GM19035 (cell line): ENCODE measurements at regions not wholly inside any gene's neighbourhood (a gene's known extent, or its start where the extent isn't known, plus 50 kb on each side); places are given as distances from the start of the nearest gene placed in this dataset.
"Not testable (repeated sequence)": the region's sequence is repeated elsewhere in the genome, so short reads cannot be mapped to it uniquely, and the experiment has no call there.

Experiments
- ATAC-seq: cut with Tn5 transposase; IDR thresholded peaks from one replicate; pipeline ENCODE4 v1.9.1; 2021; ENCODE audit not compliant: unreplicated experiment

DNA sequence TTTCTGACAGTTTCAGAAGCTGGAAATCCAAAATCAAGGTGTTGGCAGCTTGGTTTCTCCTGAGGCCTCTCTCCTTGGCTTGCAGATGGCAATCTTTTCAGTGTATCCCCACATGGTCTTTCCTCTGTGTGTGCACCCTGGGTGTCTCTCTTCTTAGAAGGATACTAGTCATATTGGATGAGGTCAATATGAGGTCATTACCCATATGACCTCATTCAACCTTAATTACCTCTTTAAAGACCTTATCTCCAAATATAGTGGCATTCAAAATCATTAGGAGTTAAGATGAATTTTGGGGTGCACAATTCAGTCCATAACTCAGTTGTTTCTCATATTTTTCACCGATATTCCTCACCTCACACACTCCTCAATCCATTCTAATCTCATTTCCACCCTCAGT lies 92.4 kb upstream of the TGM3 start:
- no peak for ATAC-seq

DNA sequence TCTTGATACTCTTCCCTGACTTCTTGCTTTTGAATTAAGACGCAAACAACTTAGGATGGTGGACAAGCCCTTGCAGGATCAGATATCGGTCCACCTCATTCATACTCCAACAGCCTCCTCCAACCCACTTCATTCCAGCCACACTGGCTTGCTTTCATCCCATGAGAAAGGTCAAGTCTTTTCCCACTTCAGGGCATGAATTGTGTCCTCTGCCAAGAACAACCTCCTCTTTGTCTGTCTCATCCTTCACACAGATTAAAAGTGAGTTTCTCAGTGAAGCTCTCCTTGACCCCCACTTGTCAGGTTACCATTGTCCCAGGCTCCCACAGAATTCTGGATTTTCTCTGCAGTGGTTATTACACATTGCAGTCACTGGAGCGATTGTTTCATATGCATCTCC lies 91.8 kb upstream of the TGM3 start:
- no peak for ATAC-seq

DNA sequence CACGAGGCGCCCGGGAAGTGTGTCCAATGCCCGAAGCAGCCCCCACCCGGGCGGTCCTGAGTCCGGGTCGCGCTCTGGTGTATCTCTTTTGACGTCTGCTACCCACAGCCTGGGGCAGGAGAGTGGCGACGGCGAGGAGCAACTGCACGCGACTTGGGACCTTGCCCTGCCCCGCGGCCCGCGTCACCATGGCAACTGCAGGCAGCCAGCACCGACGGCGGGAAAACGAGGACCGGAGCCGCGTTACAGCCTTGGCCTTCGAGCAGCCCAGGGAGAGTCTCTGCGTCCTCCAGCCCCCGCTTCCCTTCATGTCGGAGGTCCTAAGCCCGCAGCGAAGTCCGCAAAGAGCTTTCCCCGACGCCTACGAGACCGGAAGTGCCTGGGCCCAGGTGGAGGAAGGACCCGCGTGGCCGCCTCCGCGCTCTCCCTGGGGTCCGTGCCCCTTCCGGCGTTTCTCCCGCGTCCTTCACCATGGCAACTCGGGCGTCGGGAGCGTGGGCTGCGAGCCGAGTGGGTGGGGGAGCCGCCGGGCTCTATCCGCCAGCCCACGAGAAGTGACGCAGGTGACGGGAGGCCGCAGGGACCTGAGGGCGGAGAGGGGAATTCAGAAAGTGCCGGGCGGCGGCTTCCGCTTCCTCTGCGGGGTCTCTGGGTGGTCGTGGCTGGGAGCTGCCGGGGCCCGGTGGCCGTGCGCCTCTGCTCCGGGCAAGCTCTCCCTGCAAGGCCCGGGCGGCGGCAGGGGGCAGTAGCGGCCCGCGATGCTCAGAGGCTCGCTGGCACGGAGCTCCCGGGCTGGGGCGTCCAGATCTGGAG lies 88.6 kb upstream of the TGM3 start:
- peak; percentile 79 for ATAC-seq

DNA sequence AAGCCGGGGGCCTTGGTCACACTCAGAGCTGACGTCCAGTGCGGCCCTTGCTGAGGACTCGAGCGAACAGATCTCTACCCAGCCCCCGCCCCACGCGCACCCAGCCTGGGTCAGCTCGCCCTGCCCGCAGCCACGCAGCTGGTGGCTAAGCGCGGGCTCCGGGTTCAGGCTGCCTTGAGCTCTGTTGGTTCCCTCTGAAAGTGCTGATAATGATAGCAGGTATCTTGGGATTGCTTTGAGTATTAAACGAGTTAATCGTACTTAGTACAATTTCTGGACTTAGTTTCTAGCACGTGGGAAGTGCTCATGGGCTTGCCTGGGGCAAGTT lies 88.1 kb upstream of the TGM3 start:
- no peak for ATAC-seq

DNA sequence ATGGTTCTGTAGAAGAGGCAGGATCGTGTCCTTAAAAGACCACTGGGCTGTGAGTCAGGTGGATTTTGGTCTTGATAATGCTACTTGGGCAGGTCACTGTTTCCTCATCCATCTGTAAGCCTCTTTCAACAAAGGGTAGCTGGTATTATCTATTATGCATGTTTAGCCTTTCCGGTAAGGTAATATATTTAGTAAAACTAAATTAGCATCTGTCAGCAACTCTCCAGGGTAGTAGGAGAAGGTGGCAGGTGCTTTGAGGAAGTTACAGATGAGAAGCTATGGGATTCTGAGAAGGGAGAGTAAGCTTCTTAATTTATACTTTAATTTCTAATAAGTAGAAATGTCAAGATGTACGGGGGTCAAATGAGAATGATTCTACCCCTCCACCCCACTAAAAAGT lies 86.9 kb upstream of the TGM3 start:
- no peak for ATAC-seq

DNA sequence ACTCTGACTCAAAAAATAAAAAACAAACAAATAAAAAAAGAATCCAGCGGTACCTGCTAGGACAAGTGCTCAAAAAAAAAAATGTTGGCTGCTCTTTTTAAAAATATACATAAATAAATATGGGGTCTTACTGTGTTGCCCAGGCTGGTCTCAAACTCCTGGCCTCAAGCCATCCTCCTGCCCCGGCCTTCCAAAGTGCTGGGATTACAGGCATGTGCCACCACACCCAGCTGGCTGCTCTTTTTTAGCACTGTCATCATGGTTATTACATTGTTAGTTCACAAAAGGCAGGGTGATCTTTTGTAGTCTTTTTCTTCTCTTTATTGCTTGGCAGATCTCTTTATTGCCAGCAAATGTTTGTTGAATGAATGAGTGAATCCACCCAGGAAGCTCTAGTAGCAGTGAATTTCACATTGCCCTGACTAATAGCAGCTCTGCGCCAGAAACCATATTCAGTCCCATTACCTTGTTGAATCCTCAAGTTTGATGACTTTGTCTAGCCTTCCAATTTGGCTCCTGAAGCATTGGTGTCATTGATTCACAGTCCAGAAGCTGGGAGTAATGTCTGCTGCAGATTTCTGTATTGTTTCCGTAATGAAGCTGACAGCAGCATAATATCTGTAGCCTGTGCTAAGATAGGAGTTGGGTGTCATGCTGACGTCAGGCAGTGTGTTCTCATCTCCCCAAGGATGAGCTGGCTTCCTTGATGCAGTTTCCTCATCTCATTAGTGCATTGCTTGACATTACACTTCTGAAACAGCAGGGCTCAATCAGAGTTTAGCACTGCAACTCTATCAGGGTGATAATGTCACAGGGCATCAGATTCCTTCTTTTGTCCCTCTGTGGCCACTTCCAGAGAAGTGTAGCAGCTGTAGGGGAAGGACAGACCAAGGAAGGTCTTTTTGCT lies 84.9 kb upstream of the TGM3 start:
- no peak for ATAC-seq

DNA sequence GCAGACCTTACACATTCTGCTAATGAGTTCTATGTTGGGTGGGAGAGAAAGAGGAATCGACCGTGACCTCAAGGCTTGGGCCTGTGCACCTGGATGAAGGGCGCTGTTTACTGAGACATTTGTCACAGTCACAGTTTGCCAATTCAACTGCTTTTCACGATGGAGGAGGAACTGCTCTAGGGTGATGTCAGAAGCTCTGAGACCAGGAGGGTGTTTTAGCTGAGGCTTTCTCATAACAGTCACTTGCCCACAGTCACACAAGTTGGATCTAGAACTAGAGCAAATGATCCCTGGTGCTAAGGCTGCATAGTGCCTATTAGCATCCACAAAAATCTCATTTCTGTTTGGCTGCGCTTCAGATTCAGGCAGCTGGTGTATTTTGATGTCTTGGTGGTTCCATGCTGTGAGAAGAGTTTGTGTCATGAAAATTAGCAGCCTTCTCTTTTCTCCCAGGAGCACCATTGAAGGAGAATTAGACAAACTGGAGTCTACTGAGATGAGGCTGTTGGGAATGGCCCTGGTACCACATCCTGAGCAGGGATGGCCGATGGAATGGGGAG lies 83.3 kb upstream of the TGM3 start:
- no peak for ATAC-seq

DNA sequence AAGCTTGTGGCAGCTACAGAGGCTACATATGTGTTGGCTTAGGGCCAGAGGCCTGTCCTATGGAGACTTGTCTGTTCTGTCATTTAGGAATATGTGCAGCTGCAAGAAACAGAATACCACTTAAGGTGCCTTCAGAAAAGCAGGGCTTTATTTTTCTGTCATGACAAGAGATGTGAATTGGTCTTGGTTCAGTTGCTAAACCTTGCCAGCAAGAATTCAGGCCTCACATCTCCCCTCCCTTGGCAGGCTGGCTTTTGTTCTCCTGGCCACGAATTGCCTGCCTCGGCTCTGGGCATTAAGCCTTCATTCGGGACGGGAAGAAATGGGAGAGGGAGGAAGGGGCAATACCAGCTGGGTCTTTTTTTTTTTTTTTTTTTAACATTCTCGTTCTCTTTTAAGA lies 82.4 kb upstream of the TGM3 start:
- no peak for ATAC-seq

DNA sequence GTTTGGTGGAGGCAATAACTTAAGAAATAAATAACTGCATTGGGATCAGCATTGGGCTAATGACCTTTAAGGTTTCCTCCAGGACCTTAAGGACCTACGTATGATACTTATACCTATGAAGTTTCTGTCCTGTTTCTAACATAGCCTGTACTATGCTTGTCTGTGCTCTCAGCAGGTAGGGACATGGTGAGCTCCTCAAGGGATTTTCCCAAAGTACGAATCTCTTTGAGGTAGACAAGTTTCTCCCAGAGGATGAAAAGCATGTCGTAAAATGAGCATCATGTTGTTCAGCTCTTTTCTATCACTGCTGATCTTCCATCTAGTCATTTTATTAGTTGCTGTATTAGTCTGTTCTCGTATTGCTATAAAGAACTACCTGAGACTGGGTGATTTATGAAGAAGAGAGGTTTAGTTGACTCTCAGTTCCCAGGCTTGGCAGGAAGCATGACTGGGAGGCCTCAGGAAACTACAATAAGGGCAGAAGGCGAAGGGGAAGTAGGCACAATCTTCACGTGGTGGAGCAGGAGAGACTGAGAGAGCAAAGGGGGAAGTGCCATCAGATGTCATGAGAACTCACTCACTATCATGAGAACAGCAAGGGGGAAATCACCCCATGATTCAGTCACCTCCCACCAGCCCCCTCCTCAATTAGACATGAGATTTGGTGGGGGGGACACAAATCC lies 77.8 kb upstream of the TGM3 start:
- no peak for ATAC-seq

DNA sequence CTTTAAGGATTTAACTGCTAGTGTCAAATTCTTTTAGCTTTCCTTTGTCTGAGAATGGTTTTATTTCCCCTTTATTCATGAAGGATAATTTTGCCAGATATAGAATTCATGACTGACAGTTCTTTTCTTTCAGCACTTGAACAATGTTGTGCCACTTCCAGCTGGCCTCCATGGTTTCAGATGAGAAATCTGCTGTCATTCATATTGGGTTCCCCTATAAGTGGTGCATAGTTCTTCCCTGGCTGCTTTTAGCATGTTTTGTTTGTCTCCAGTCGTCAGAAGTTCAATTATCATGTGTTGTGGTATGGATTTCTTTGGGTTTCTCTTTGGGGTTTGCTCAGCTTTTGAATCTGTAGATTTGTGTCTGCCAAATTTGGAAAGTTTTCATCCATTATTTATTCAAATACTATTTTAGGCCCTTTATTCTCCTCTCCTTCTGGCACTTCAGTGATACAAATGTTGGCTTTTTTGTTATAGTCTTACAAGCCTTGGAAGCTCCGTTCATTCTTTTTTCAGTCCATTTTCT lies 76.3 kb upstream of the TGM3 start:
- ATAC-seq: no peak

DNA sequence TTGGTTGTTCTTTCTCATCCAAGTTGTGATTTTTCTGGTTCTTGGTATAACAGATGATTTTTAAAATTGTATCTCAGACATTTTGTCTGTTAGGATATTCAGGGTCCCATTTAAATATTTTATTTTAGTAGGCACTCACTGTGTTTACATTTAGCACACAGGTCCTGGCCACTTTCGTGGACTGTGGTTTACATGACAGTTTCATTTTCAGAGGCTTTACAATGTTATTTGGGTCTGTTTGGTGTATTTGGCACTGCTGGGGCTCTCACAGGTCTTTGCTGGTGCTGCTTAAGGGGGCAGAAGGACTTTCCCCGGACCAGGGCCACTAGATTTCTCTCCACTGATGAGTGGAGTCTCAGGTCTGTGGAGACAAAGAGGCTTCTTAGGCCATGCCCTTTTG lies 75.5 kb upstream of the TGM3 start:
- no peak for ATAC-seq

DNA sequence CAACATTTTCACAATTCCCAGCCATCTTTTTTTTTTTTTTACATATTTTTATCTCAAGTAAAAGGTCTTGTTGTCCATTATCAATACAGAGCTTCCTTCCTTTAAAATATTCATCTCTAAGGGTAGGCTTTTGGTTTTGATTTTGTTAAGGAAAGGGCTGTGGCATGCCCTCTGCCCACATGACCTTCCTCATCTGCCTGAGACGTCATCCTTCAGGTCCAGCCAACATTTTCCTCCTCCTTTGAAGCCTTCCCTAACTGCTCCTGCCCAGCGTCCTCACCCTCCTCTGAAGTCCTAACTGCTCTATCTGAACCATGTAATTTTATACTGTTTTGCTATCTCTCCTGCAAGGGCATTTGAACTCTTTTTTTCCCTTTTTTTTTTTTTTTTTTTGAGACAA lies 73.9 kb upstream of the TGM3 start:
- no peak for ATAC-seq

DNA sequence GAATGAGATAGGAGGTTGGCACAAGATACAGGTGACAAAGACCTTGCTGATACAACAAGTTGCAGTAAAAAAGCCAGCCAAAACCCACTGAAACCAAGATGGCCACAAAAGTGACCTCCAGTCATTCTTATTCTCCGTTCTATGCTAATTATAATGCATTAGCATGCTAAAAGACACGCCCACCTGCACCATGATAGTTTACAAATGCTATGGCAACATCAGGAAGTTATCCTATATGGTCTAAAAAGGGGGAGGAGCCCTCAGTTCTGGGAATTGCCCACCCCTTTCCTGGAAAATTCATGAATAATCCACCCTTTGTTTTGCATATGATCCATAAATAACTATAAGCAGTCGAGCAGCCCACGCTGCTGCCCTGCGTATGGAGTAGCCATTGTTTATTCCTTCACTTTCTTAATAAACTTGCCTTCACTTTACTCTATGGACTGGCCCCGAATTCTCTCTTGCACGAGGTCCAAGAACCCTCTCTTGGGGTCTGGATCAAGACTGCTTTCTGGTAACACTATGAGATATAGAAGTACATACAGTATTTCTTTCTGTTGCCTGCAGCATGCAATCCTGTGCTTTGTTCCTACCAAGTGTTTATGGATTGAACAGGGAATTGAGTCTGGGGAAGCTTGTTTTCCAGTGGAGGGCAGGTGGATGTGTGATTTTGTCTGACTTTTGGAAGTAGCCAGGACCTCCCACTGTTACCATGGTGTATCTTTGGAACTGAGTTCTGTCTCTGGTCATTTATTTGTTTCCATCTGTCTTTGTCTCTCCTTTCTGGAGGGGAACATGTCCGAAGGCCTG lies 72.0 kb upstream of the TGM3 start:
- ATAC-seq: no peak

DNA sequence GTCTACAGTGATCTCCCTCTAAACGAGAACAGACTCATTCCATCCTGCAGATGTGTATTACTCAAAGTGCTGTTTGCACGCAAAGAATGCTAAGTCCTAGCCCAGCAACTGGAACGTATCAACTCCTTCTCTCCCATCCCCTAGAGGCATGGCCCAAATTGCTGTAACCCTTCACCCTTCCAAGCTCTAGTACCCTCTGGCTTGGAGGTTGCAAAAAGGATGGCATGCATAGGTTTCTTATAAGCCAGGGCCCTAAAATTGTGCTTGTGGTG lies 71.5 kb upstream of the TGM3 start:
- no peak for ATAC-seq

DNA sequence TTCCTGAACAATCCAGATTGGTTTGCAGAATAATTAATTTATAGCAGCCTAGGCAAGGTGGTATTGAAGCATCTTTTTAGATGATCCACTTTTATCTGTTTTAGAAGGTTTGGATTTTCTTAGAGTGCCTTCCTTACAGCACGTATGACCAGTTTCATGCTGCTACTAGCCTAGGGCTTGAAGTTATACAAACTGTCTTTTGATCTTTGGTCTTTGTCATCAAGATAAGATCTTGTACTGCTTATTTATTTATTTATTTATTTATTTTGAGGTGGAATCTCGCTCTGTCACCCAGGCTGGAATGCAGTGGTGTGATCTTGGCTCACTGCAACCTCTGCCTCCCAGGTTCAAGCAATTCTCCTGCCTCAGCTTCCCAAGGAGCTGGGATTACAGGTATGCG lies 68.5 kb upstream of the TGM3 start:
- not testable (repeated sequence) for ATAC-seq

DNA sequence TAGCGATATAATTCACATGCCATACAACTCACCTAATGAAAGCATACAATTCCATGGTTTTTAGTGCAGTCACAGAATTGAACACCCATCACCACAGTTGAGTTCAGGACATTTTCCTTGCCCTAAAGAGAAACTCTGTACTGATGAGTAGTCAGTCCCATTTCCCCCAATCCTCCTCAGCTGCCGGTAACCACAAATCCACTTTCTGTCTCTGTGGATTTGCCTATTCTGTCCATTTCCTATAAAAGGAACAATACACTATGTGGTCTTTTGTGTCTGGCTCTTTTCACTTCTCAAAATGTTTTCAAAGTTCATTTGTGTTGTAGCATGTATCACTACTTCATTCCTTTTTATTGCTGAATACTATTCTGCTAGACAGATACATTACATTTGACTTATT lies 67.9 kb upstream of the TGM3 start:
- no peak for ATAC-seq

DNA sequence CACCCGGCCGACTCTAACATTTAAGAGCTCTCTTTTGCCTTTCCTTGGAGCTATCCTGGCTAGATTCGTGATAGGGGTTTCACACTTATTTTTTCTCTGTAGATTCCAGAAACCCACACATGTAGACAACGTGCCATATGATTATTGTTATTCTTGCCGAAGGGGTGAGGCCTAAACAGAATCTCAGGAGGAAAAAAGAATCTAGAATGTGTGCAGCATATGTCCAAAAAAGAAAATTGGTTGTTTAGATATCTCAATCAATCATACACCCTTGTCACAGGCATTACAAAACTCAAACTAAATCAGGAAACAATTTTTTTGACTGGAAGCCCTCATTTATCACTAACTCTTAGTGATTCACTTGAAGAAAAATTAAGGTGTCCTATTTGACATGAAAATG lies 66.9 kb upstream of the TGM3 start:
- no peak for ATAC-seq

DNA sequence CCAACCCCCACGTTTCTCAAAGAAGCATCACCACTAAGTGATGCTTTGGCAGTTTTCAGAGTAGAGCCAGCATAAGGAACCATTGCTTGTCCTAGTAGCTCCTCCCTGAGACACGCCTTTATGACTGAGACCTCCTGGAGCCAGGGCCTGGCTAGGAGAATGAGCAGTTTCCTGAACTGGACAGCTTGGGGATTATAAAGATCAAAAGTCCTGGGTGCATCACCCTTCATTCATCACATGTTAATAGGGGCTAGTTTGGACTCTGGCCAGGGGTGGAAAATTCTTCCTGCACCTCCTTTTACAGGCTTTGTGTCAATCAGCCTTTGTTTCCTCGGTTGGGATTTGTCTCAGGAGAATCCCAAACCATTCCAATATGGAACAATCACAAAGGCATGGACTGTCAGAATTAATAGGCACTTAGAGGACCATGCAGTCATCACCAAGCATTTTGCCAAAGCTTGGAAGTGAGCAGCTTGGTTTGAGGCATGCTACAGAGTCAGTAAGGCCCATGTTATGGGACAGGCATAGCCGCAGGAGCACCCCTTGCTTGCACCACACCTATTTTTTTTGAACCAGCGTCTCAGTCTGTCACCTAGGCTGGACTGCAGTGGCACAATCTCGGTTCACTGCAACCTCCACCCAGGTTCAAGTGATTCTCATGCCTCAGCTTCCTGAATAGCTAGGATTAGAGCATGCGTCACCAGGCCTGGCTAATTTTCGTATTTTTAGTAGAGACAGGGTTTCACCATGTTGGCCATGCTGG lies 64.9 kb upstream of the TGM3 start:
- no peak for ATAC-seq

DNA sequence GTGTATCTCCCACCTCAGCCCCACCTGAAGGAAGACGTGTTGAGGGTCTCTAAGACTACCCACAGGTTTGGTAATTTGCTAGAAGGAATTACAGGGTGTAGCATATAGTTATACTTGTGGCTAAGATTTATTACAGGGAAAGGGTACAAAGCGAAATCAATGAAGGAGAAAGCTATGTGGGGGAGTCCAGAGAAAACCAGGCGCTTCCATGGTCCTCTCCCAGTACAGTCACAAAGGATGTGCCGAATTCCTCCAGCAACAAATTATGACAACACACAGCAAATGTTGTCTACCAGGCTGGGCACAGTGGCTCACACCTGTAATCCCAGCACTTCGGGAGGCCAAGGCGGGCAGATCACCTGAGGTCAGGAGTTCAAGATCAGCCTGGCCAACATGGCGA lies 64.1 kb upstream of the TGM3 start:
- no peak for ATAC-seq

DNA sequence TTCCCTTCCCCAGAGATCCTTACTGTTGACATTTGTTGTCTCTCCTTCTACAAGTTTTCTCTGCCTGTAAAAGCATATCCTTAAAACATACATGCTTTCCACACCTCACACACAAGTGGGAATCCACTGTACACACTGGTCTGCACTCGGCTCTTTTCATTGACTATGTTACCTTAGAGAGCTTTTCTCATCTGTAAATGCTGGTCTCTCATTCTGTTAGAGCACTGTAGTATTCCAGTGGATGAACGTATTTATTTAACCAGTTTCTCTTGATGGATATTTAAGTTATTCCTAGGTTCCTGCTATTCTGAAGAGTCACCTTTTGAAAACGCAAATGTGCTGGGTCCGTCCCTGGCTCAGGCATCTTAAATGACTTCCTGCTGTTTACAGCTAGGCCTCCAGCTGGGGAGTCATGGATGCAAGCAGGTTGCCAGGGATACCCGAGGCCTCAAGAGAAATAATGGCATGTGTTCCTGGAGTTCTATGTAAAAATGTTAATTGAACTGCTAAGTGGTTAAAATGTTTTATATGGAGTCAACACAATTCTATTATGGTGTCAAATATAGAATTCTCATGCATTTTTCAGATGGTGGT lies 61.1 kb upstream of the TGM3 start:
- ATAC-seq: no peak
